Endothelial cell of umbilical vein (primary cell): ENCODE measurements at regions not wholly inside any gene's neighbourhood (a gene's known extent, or its start where the extent isn't known, plus 50 kb on each side); places are given as distances from the start of the nearest gene placed in this dataset.

ENCODE experiments used
- BruUV-seq: library from RNA; stranded (reverse); fragments of 400-500 nt; replicated peaks from 2 replicates; lab custom pipeline; 2021; lab: Mats Ljungman, UMichigan
- CTCF ChIA-PET: fragments of 300-600, 350-600 bp; sonication (Branson Sonifier 250); formaldehyde crosslinking; loops from one replicate; lab custom pipeline; 2021; ENCODE audit warnings: antibody characterized with exemption, inconsistent platforms; lab: Charles Lee
- POLR2A ChIA-PET: fragments of 300-600, 350-600 bp; sonication (Branson Sonifier 250); formaldehyde crosslinking; loops from one replicate; lab custom pipeline; 2021; ENCODE audit warnings: antibody characterized with exemption, inconsistent platforms; lab: Charles Lee
- DNase-seq: peaks from one replicate; pipeline ENCODE4 v3.0.0-alpha.2; 2011; ENCODE audit warnings: low read depth, low spot score
- FAIRE-seq: peaks from 2 replicates; lab custom pipeline; 2011; peaks lifted over from hg19 to GRCh38; lab: Jason Lieb, UNC
- H2AFZ ChIP-seq: 2 replicates; pipeline ENCODE4 v1.6.0; 2012; ENCODE audit warnings: low read depth, low read length, control low read depth, inconsistent platforms
- H3K27ac ChIP-seq: 2 replicates; pipeline ENCODE4 v1.5.1; 2011; ENCODE audit warnings: low read depth, mild to moderate bottlenecking, control low read depth, low read length, moderate library complexity; ENCODE audit not compliant: insufficient read depth
- H3K27me3 ChIP-seq, 2 experiments: 2 replicates each; pipeline versions ENCODE4 v1.6.0 to v1.6.1; 2011; ENCODE audit warnings: low read length in 2 of 2, mixed read lengths in 1 of 2; ENCODE audit not compliant: control insufficient read depth in 2 of 2, insufficient read depth in 2 of 2
- H3K36me3 ChIP-seq, 2 experiments: 2 replicates in 1 of 2; 3 replicates in 1 of 2; pipeline ENCODE4 v1.5.1; 2011; ENCODE audit warnings: low read length in 2 of 2, mild to moderate bottlenecking in 1 of 2, moderate library complexity in 1 of 2; ENCODE audit not compliant: control insufficient read depth in 2 of 2, insufficient read depth in 2 of 2; ENCODE audit errors: extremely low read depth in 1 of 2
- H3K4me1 ChIP-seq: 3 replicates; pipeline ENCODE4 v1.5.1; 2011; ENCODE audit warnings: mild to moderate bottlenecking, low read length; ENCODE audit not compliant: control insufficient read depth, insufficient read depth; ENCODE audit errors: extremely low read depth
- H3K4me2 ChIP-seq: 2 replicates; pipeline ENCODE4 v1.6.1; 2011; ENCODE audit warnings: low read length, control low read depth, mixed read lengths; ENCODE audit not compliant: insufficient read depth
- H3K4me3 ChIP-seq, 3 experiments: fragments of 200-600 bp in 1 of 3; sonication (generic), shearing (Covaris generic) in 1 of 3; replicated peaks in 1 of 3; 2 replicates each; pipeline ENCODE4 v1.5.1; 2011 to 2016; ENCODE audit warnings: control low read depth in 3 of 3, low read length in 3 of 3, mild to moderate bottlenecking in 2 of 3, inconsistent platforms in 1 of 3, low read depth in 1 of 3, moderate library complexity in 1 of 3; ENCODE audit not compliant: insufficient read depth in 1 of 3
- H3K79me2 ChIP-seq: 2 replicates; pipeline ENCODE4 v1.6.0; 2012; ENCODE audit warnings: low read length, inconsistent platforms; ENCODE audit not compliant: control insufficient read depth, insufficient read depth
- H3K9ac ChIP-seq: replicated peaks from 2 replicates; pipeline ENCODE3; 2011; ENCODE audit warnings: low read length, control low read depth; ENCODE audit not compliant: insufficient read depth; ENCODE audit errors: extremely low read depth
- H3K9me1 ChIP-seq: replicated peaks from 3 replicates; pipeline ENCODE4 v1.6.0; 2011; ENCODE audit warnings: mild to moderate bottlenecking, low read length; ENCODE audit not compliant: control insufficient read depth, insufficient read depth; ENCODE audit errors: extremely low read depth
- H3K9me3 ChIP-seq: replicated peaks from 2 replicates; pipeline ENCODE4 v1.5.1; 2012; ENCODE audit warnings: low read length, inconsistent platforms; ENCODE audit not compliant: control insufficient read depth, insufficient read depth
- H4K20me1 ChIP-seq: replicated peaks from 2 replicates; pipeline ENCODE3; 2011; ENCODE audit warnings: mild to moderate bottlenecking, low read length; ENCODE audit not compliant: control insufficient read depth, insufficient read depth; ENCODE audit errors: extremely low read depth
- CTCF ChIP-seq, 2 donors: IDR thresholded peaks; 1 replicate in 1 of 2; 2 replicates in 1 of 2; pipeline ENCODE4 v1.5.1; 2011; ENCODE audit warnings: low read length in 2 of 2, mild to moderate bottlenecking in 2 of 2, moderate library complexity in 2 of 2, control low read depth in 1 of 2, inconsistent platforms in 1 of 2, low read depth in 1 of 2; ENCODE audit not compliant: insufficient read depth in 1 of 2; ENCODE audit errors: extremely low read depth in 1 of 2
- EZH2 ChIP-seq: IDR thresholded peaks from 2 replicates; pipeline ENCODE4 v1.6.1; 2012; ENCODE audit warnings: borderline replicate concordance, low read depth, mild to moderate bottlenecking, moderate library complexity, low read length, inconsistent platforms; ENCODE audit not compliant: severe bottlenecking
- FOS ChIP-seq: IDR thresholded peaks from 2 replicates; pipeline ENCODE4 v1.6.1; 2011; ENCODE audit warnings: mild to moderate bottlenecking, low read length, moderate library complexity, borderline replicate concordance; ENCODE audit not compliant: insufficient read depth
- GATA2 ChIP-seq: IDR thresholded peaks from 2 replicates; pipeline ENCODE4 v1.7.0; 2011; ENCODE audit warnings: low read depth, mild to moderate bottlenecking, moderate library complexity, mixed read lengths, low read length; ENCODE audit not compliant: insufficient read length, insufficient read depth
- JUN ChIP-seq: IDR thresholded peaks from 2 replicates; pipeline ENCODE4 v1.6.1; 2011; ENCODE audit warnings: borderline replicate concordance, low read depth; ENCODE audit not compliant: insufficient read length, insufficient read depth
- MAX ChIP-seq: IDR thresholded peaks from 2 replicates; pipeline ENCODE4 v1.6.1; 2011; ENCODE audit not compliant: insufficient read depth, insufficient read length
- MYC ChIP-seq: IDR thresholded peaks from one replicate; pipeline ENCODE4 v1.6.1; 2011; ENCODE audit warnings: mild to moderate bottlenecking, low read depth, low read length
- POLR2A ChIP-seq: IDR thresholded peaks from 2 replicates; pipeline ENCODE4 v1.6.1; 2012; ENCODE audit warnings: low read depth, mild to moderate bottlenecking, control low read depth, low read length
- POLR2AphosphoS5 ChIP-seq: IDR thresholded peaks from 2 replicates; pipeline ENCODE4 v1.6.1; 2012; ENCODE audit warnings: low read depth, mild to moderate bottlenecking, control low read depth, low read length, moderate library complexity; ENCODE audit not compliant: insufficient read depth
- dilution Hi-C: fragments of 300-500 bp; cut with MboI; formaldehyde crosslinking; loops from one replicate; pipeline ENCODE4 v1.15.0; 2019; ENCODE audit warnings: low sequenced_read_pairs; ENCODE audit not compliant: extremely low pct_ligation_motif_present
- intact Hi-C: fragments of 100-400 bp; cut with micrococcal nuclease; formaldehyde crosslinking; loops from one replicate; pipeline ENCODE4 v1.10.0; 2022

DNA sequence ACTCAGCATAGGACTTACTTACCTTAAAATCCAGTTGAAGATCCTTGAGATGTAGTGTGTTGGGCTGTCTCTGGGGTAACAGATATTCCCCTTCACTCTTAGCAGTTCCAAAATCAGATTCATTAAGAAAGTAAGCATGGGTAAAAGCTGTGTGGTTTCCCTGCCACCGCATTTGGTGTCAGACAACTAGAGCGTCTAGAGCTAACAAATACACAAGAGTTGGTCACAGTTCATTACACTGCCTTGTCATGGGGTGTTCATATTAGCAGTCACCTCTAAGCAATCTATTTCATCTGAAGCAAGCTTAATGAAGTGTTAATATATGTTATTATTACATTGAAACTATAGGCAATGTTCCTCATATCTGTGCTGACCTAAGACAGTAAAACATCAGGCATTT, 342.8 kb downstream of the PPARGC1A start:
- intact Hi-C loops = no loop called here
- H3K36me3 ChIP-seq = no peaks in the 10 kb centered on the region
- no peaks in the 10 kb centered on the region for H3K27me3 ChIP-seq
- H3K9ac ChIP-seq = no peak overlapping the region
- POLR2A ChIA-PET = no interaction called here
- H3K79me2 ChIP-seq = no peaks in the 10 kb centered on the region
- FAIRE-seq (no peak), DNase-seq (no peak)
- CTCF ChIA-PET = no interaction called here
- H4K20me1 ChIP-seq = no peaks in the 10 kb centered on the region
- no peak for TF ChIP-seq GATA2
- H3K9me3 ChIP-seq = no peaks in the 10 kb centered on the region
- no TSS peak for BruUV-seq
- no peak overlapping the region for H2AFZ ChIP-seq
- no peak overlapping the region for H3K4me2 ChIP-seq
- no peaks in the 10 kb centered on the region for H3K4me1 ChIP-seq
- no peaks in the 10 kb centered on the region for H3K9me1 ChIP-seq
- dilution Hi-C loops = no loop called here
- H3K27ac ChIP-seq = no peak overlapping the region
- H3K4me3 ChIP-seq = no peak overlapping the region

GRCh38 chr4:23539969-23540569, 349.8 kb downstream of the PPARGC1A start:
- Histone ChIP-seq H3K79me2 (no peaks in the 10 kb centered on the region), H3K4me2 (no peak overlapping the region), H3K4me1 (no peaks in the 10 kb centered on the region), H2AFZ (no peak overlapping the region), H3K36me3 (no peaks in the 10 kb centered on the region), H4K20me1 (no peaks in the 10 kb centered on the region), H3K4me3 (no peak overlapping the region), H3K9ac (no peak overlapping the region), H3K27ac (no peak overlapping the region), H3K9me1 (no peaks in the 10 kb centered on the region), H3K27me3 (no peaks in the 10 kb centered on the region), H3K9me3 (peaks cover 3% of the 10 kb centered on the region)
- no peak for FAIRE-seq
- TF ChIP-seq EZH2 (no peak), MYC (no peak), POLR2AphosphoS5 (no peak), CTCF (IDR thresholded peaks at IDR 0.05; ENCODE audit: extremely low read depth in 1 of 2, insufficient read depth in 1 of 2, low read depth in 1 of 2, low read length in 2 of 2) (no peak), POLR2A (no peak), FOS (no peak), GATA2 (no peak), MAX (no peak), JUN (no peak)
- ChIA-PET CTCF (no interaction called here), POLR2A (no interaction called here)
- dilution Hi-C loops = no loop called here
- DNase-seq = no peak
- intact Hi-C loops = no loop called here
- no TSS peak for BruUV-seq
